SJSA1 (cell line): ENCODE measurements at regions not wholly inside any gene's neighbourhood (a gene's known extent, or its start where the extent isn't known, plus 50 kb on each side); places are given as distances from the start of the nearest gene placed in this dataset.

ENCODE experiments used
- DNase-seq, 2 experiments: peaks; one replicate each; pipeline ENCODE4 v3.0.0-alpha.2; 2015 to 2020; ENCODE audit warnings: low spot score in 2 of 2, low read depth in 1 of 2
- H3K27ac ChIP-seq: fragments of 250-450 bp; sonication (Bioruptor Pico); 2 replicates; pipeline ENCODE4 v1.5.1; 2020; ENCODE audit warnings: mild to moderate bottlenecking, moderate library complexity
- H3K27me3 ChIP-seq: fragments of 250-450 bp; sonication (Bioruptor Pico); replicated peaks from 2 replicates; pipeline ENCODE4 v1.5.1; 2020; ENCODE audit warnings: mild to moderate bottlenecking, moderate library complexity
- H3K36me3 ChIP-seq: fragments of 250-450 bp; sonication (Bioruptor Pico); 2 replicates; pipeline ENCODE4 v1.5.1; 2020; ENCODE audit warnings: mild to moderate bottlenecking
- H3K4me1 ChIP-seq: fragments of 250-450 bp; sonication (Bioruptor Pico); replicated peaks from 2 replicates; pipeline ENCODE4 v1.6.1; 2021; ENCODE audit warnings: mild to moderate bottlenecking
- H3K4me3 ChIP-seq: fragments of 250-450 bp; sonication (Bioruptor Pico); 2 replicates; pipeline ENCODE4 v1.5.1; 2020; ENCODE audit warnings: mild to moderate bottlenecking
- H3K9me3 ChIP-seq: fragments of 250-450 bp; sonication (Bioruptor Pico); replicated peaks from 2 replicates; pipeline ENCODE4 v1.5.1; 2020; ENCODE audit warnings: mild to moderate bottlenecking

GRCh38 chr16:54417384-54417783, 130.8 kb upstream of the IRX3 start:
- Histone ChIP-seq H3K27me3 (no peaks in the 10 kb centered on the region), H3K4me1 (no peaks in the 10 kb centered on the region), H3K36me3 (no peaks in the 10 kb centered on the region), H3K9me3 (no peaks in the 10 kb centered on the region), H3K4me3 (no peak overlapping the region), H3K27ac (no peak overlapping the region)
- DNase-seq = no peak

- Histone ChIP-seq H3K9me3 (no peaks in the 10 kb centered on the region), H3K27me3 (no peaks in the 10 kb centered on the region), H3K36me3 (no peaks in the 10 kb centered on the region), H3K4me1 (no peaks in the 10 kb centered on the region), H3K27ac (no peak overlapping the region), H3K4me3 (no peak overlapping the region)
- no peak for DNase-seq
Observed at GRCh38 chr16:54414671-54415070, 128.1 kb upstream of the IRX3 start.

GRCh38 chr16:54412777-54413455, 126.3 kb upstream of the IRX3 start:
- no peak for DNase-seq
- Histone ChIP-seq H3K27me3 (no peaks in the 10 kb centered on the region), H3K36me3 (no peaks in the 10 kb centered on the region), H3K9me3 (no peaks in the 10 kb centered on the region), H3K4me1 (no peaks in the 10 kb centered on the region), H3K4me3 (no peak overlapping the region), H3K27ac (no peak overlapping the region)

- DNase-seq = no peak
- Histone ChIP-seq H3K36me3 (no peaks in the 10 kb centered on the region), H3K4me3 (no peak overlapping the region), H3K4me1 (no peaks in the 10 kb centered on the region), H3K27me3 (no peaks in the 10 kb centered on the region), H3K27ac (no peak overlapping the region), H3K9me3 (no peaks in the 10 kb centered on the region)
Observed at GRCh38 chr16:54412037-54412436, 125.5 kb upstream of the IRX3 start.

- Histone ChIP-seq H3K9me3 (no peaks in the 10 kb centered on the region), H3K27me3 (no peaks in the 10 kb centered on the region), H3K27ac (no peak overlapping the region), H3K36me3 (no peaks in the 10 kb centered on the region), H3K4me3 (no peak overlapping the region), H3K4me1 (no peaks in the 10 kb centered on the region)
- no peak for DNase-seq
Observed at GRCh38 chr16:54411544-54411943, 125.0 kb upstream of the IRX3 start.

GRCh38 chr16:54409982-54410381, 123.4 kb upstream of the IRX3 start:
- Histone ChIP-seq H3K9me3 (no peaks in the 10 kb centered on the region), H3K36me3 (no peaks in the 10 kb centered on the region), H3K4me1 (no peaks in the 10 kb centered on the region), H3K27ac (no peak overlapping the region), H3K27me3 (no peaks in the 10 kb centered on the region), H3K4me3 (no peak overlapping the region)
- DNase-seq = no peak

GRCh38 chr16:54407596-54407995, 121.0 kb upstream of the IRX3 start:
- no peaks in the 10 kb centered on the region for H3K9me3 ChIP-seq
- no peaks in the 10 kb centered on the region for H3K36me3 ChIP-seq
- no peak for DNase-seq
- no peak overlapping the region for H3K27ac ChIP-seq
- H3K4me3 ChIP-seq = no peak overlapping the region
- H3K27me3 ChIP-seq = no peaks in the 10 kb centered on the region
- H3K4me1 ChIP-seq = no peaks in the 10 kb centered on the region

- Histone ChIP-seq H3K36me3 (no peaks in the 10 kb centered on the region), H3K4me1 (no peaks in the 10 kb centered on the region), H3K4me3 (no peak overlapping the region), H3K9me3 (no peaks in the 10 kb centered on the region), H3K27ac (no peak overlapping the region), H3K27me3 (no peaks in the 10 kb centered on the region)
- DNase-seq = no peak
Observed at GRCh38 chr16:54405478-54405877, 118.9 kb upstream of the IRX3 start.

GRCh38 chr16:54403580-54403979, 117.0 kb upstream of the IRX3 start:
- no peak overlapping the region for H3K4me3 ChIP-seq
- H3K9me3 ChIP-seq = no peaks in the 10 kb centered on the region
- DNase-seq = no peak
- H3K27ac ChIP-seq = no peak overlapping the region
- no peaks in the 10 kb centered on the region for H3K27me3 ChIP-seq
- H3K4me1 ChIP-seq = peaks cover 2% of the 10 kb centered on the region
- no peaks in the 10 kb centered on the region for H3K36me3 ChIP-seq

GRCh38 chr16:54402873-54403272, 116.3 kb upstream of the IRX3 start:
- H3K27ac ChIP-seq = no peak overlapping the region
- H3K9me3 ChIP-seq = no peaks in the 10 kb centered on the region
- no peaks in the 10 kb centered on the region for H3K36me3 ChIP-seq
- no peak overlapping the region for H3K4me3 ChIP-seq
- peaks cover 9% of the 10 kb centered on the region for H3K4me1 ChIP-seq
- no peak for DNase-seq
- H3K27me3 ChIP-seq = no peaks in the 10 kb centered on the region

GRCh38 chr16:54402270-54402669, 115.7 kb upstream of the IRX3 start:
- no peaks in the 10 kb centered on the region for H3K9me3 ChIP-seq
- peaks cover 15% of the 10 kb centered on the region for H3K4me1 ChIP-seq
- H3K27me3 ChIP-seq = no peaks in the 10 kb centered on the region
- H3K4me3 ChIP-seq = no peak overlapping the region
- no peak for DNase-seq
- H3K36me3 ChIP-seq = no peaks in the 10 kb centered on the region
- no peak overlapping the region for H3K27ac ChIP-seq

- Histone ChIP-seq H3K36me3 (no peaks in the 10 kb centered on the region), H3K27ac (no peak overlapping the region), H3K4me1 (peaks cover 27% of the 10 kb centered on the region), H3K9me3 (peaks cover 1% of the 10 kb centered on the region; the same call in 1 of the 2 replicates), H3K27me3 (no peaks in the 10 kb centered on the region), H3K4me3 (no peak overlapping the region)
- no peak for DNase-seq
Observed at GRCh38 chr16:54400261-54400660, 113.7 kb upstream of the IRX3 start.

GRCh38 chr16:54398986-54399385, 112.4 kb upstream of the IRX3 start:
- Histone ChIP-seq H3K9me3 (peaks cover 3% of the 10 kb centered on the region; the same call in 1 of the 2 replicates), H3K36me3 (no peaks in the 10 kb centered on the region), H3K4me1 (peaks cover 30% of the 10 kb centered on the region), H3K27ac (no peak overlapping the region), H3K4me3 (no peak overlapping the region), H3K27me3 (no peaks in the 10 kb centered on the region)
- DNase-seq = no peak

GRCh38 chr16:54397838-54398237, 111.3 kb upstream of the IRX3 start:
- Histone ChIP-seq H3K27ac (peak overlapping the region; percentile 75), H3K9me3 (peaks cover 3% of the 10 kb centered on the region; the same call in 1 of the 2 replicates), H3K36me3 (no peaks in the 10 kb centered on the region), H3K4me3 (no peak overlapping the region), H3K4me1 (peaks cover 30% of the 10 kb centered on the region), H3K27me3 (no peaks in the 10 kb centered on the region)
- no peak for DNase-seq
